Hematopoietic multipotent progenitor cell treated with erythropoietin and hydrocortisone succinate and interleukin-3 and kit ligand, for 17 days (in vitro differentiated cells): ENCODE measurements at regions not wholly inside any gene's neighbourhood (a gene's known extent, or its start where the extent isn't known, plus 50 kb on each side); places are given as distances from the start of the nearest gene placed in this dataset.
"Not testable (repeated sequence)": the region's sequence is repeated elsewhere in the genome, so short reads cannot be mapped to it uniquely, and the experiment has no call there.

Experiments
- DNase-seq: peaks from one replicate; pipeline ENCODE4 v3.0.0-alpha.2; 2015; ENCODE audit warnings: low spot score

GRCh38 chr12:24507827-24508226 is 441.1 kb downstream of the BCAT1 start:
- DNase-seq: no peak

GRCh38 chr12:24505366-24506015 is 443.4 kb downstream of the BCAT1 start:
- no peak for DNase-seq

DNA sequence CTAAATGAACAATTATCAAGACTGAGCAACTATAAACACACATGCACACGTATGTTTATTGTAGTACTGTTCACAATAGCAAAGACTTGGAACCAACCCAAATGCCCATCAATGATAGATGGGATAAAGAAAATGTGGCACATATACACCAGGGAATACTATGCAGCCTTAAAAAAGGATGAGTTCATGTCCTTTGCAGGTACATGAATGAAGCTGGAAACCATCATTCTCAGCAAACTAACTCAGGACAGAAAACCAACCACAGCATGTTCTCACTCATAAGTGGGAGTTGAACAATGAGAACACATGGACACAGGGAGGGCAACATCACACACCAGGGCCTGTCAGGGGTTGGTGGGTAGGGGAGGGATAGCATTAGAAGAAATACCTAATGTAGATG is 445.4 kb downstream of the BCAT1 start:
- not testable (repeated sequence) for DNase-seq

GRCh38 chr12:24500831-24501230 is 448.1 kb downstream of the BCAT1 start:
- DNase-seq: no peak

DNA sequence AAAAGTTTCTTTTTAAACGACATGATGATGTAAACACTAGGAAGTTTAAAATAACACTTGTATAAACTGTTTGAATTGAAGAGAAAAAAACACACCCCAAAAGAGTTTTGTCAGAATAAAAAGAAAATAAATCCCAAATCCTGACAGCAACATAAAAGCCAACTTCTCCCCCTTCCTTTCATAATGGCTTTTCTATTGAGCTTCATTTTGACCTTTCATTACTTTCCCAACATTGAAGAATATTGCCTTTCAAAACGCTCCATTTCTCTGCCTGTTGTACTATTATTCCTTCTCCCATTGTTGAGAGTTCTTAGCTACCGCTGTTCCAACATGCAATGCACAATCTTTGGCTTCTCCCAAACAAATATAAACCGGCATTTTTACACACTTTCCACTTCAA is 448.5 kb downstream of the BCAT1 start:
- DNase-seq: no peak

GRCh38 chr12:24499151-24500146 is 449.5 kb downstream of the BCAT1 start:
- no peak for DNase-seq

DNA sequence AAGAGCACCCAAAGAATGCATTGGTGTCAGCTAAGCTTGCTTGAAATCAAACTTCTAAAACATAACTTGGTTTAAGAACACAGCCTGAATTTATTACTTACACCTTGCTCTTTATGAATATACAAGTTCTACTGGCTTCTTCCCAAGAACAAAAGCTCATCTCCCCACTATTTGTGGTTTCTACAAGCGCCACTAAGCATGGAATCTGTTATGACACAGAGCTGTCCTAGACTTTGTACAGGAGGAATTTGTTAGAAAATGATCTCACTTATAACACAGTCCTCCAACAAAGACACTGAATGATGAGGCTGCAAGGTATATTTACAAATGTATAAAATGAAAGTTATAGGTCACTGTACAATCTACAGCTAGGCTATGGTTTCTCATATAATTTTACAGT is 452.1 kb downstream of the BCAT1 start:
- no peak for DNase-seq

GRCh38 chr12:24494401-24494800 is 454.5 kb downstream of the BCAT1 start:
- DNase-seq: no peak

GRCh38 chr12:24491968-24492367 is 456.9 kb downstream of the BCAT1 start:
- no peak for DNase-seq

DNA sequence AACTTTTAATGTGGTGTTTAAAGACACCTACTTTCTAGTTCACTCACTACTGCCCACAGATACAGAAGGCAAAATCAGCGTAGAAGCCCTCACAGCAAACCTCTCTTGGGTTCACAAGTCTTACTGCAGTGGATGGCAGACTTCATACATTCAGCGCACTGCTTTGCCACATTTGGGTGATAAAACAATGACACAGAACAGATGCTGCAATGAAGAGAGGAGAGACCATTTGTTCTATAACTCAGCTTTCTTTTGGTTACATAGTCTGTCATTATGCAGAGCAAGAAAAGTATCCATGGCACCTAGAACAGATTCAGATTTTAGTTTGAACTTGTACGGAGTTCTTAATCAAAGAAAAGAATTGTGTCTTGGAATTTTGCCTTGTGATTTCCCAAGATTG is 459.0 kb downstream of the BCAT1 start:
- DNase-seq: no peak

DNA sequence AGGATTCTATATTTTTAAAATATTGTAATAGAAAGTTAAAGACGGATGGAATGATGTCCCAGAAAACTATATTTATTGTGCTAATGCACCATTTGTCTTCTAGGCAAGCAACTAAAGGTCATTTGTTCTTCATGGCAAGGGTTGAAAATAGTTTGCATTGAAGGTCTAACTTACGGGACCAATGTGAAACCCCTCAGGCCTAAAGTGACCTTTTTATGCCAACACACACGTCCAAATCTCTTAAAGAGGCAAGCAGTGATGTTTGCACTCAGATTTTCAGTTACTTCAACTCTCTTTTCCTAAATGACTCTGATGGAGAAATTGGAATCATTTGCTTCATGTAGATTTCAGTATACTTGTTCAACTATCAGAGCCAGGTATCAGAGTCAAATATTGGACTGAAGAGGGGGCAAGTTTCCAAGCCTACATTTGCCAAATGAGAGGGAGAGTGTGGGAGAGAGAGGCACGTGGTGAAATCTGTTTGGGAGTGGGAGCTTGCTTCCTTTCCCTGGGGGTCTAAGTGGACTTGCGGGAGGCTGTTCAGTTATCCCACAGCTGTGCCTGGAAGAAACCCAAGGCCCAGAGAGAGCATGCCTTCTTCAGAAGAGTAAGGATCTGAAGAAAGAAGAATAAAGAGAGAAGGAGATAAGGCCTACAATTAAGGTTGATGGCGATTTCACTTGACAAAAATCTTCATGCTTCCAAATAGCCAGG is 459.8 kb downstream of the BCAT1 start:
- no peak for DNase-seq

GRCh38 chr12:24488091-24488596 is 460.8 kb downstream of the BCAT1 start:
- no peak for DNase-seq

DNA sequence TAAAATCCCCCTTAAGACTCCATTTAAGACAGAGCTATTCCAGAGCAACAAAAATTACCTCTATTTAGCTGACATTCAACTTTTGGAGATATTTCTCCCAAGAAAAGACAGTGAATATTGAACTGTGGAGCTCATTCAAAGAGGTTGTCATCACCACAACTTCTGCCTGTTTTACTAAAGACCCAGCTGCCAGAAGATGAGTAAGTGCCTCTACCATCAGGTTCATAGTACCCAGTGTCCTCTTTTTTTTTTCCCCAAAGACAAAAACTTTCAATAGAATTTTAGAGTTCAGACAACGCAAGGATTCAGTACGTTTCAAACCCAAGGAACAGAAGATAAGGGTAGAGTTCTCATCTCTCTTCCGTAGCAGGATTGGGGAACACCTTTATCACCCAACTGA is 461.3 kb downstream of the BCAT1 start:
- no peak for DNase-seq

DNA sequence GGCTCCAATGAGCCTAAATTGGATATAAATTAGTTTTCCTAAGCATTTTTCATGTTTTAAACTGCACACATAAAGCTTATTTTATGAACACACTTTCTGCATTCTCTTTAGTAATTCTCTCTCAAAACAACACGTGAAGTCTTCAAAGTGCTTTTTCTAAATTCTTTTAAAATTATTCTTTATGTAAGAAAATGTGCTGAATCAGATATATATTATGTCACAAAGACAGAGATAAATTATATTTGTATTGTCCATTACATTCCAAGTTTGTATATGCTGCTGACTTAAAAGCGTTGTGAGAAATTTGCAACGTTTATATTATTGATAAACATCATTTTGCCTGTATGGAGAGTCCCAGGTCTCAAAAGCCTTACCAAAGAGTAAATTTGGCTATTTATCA is 465.2 kb downstream of the BCAT1 start:
- no peak for DNase-seq

GRCh38 chr12:24482882-24483604 is 465.9 kb downstream of the BCAT1 start:
- no peak for DNase-seq

DNA sequence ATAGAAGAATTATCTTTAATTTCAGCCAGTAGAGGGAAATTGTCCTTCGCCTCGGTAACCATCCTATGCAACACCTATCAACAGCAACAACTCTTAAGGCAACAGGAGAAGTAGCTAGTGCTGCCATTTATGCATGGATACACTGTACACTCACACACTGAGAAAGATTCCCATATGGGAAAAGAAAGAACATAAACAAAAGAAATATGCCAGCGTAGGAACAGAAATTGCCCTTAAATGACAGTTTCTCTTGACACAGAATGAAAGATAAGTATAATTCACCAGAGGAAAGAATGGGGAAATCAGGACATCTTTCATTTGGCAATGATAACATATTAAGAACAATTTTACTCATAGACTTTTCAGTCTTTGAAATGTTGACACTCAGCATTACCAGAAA is 466.9 kb downstream of the BCAT1 start:
- no peak for DNase-seq

- no peak for DNase-seq
Observed at GRCh38 chr12:24480766-24481449, 468.0 kb downstream of the BCAT1 start.

GRCh38 chr12:24479131-24479530 is 469.8 kb downstream of the BCAT1 start:
- no peak for DNase-seq

DNA sequence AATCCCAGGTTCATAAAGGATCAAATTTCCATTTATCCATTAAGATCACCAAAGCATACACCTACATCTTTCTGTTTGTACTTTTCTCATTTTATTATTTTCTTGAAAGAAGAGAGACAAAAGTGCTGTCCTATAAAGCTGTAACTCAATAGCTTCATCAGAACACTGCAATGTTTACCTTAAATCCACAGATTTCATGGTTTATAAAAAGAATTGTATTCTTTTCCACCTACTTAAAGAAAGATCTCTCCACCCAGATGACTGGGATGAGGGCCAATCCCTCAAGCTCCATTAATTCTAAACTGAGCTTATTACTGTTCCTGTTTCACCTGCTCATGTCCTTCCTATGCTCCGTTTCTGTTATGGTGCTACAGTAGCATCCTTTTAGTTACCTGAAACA is 470.6 kb downstream of the BCAT1 start:
- DNase-seq: no peak

- no peak for DNase-seq
Observed at GRCh38 chr12:24476310-24476709, 472.6 kb downstream of the BCAT1 start.

DNA sequence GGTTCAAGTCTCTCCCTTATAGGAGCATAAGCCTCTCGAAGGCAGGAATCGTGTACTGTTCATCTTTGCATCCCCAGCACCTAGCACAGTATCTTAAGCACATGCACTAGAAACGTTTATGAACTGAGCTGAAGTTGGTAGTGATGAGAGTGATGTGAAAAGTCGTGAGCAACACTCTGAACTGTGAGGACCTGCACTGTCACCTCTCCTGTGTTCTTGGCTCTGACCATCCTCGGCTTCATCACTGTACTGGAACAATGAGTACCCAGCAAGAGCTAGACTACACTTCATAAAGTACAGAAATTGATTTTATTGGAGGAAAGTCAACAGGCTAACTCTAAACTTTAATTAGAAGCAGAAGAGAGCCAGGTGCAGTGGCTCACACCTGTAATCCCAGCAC is 473.6 kb downstream of the BCAT1 start:
- DNase-seq: no peak
